ENCODE measurements at regions not wholly inside any gene's neighbourhood (a gene's known extent, or its start where the extent isn't known, plus 50 kb on each side); places are given as distances from the start of the nearest gene placed in this dataset.

- WGBS (ENCODE audit: low lambda C conversion rate), result 1% methylated on average over 3 of the region's 3 CpGs
- Histone ChIP-seq H3K4me1 (ENCODE audit: insufficient read depth, low read length) (no peaks in the 10 kb centered on the region), H4K20me1 (ENCODE audit: insufficient read depth, low read length) (no peaks in the 10 kb centered on the region), H2AFZ (ENCODE audit: low read length) (no peak overlapping the region), H3K27me3 (ENCODE audit: control insufficient read depth in 1 of 2, insufficient read depth in 2 of 2, low read length in 2 of 2) (no peaks in the 10 kb centered on the region), H3K9me3 (ENCODE audit: low read length) (no peaks in the 10 kb centered on the region), H3K4me3 (replicated peaks in 1 of 3; ENCODE audit: insufficient read depth in 1 of 3, low read depth in 2 of 3, low read length in 3 of 3) (no peak overlapping the region), H3K36me3 (replicated peaks in 1 of 2; ENCODE audit: control insufficient read depth in 1 of 2, insufficient read depth in 2 of 2, low read length in 2 of 2) (no peaks in the 10 kb centered on the region), H3K9ac (ENCODE audit: insufficient read depth, low read depth, low read length) (no peak overlapping the region), H3K79me2 (ENCODE audit: insufficient read depth, low read length) (no peaks in the 10 kb centered on the region), H3K27ac (ENCODE audit: extremely low read length, insufficient read depth, low read length) (no peak overlapping the region), H3K4me2 (ENCODE audit: low read depth, low read length) (no peak overlapping the region)
- ChIA-PET POLR2A (no interaction called here), CTCF (ENCODE audit: low intra/inter-chr PET ratio, low total read pairs) (no interaction called here)
- in situ Hi-C loops (cut with HindIII; ENCODE audit: extremely low pct_ligation_motif_present, low pct_unique_long_range_greater_than_20kb) (no loop called here), intact Hi-C loops (cut with micrococcal nuclease; ENCODE audit: unreplicated experiment) (no loop called here)
- BruUV-seq (replicated peaks), result no TSS peak
- FAIRE-seq (no peak), ATAC-seq (no peak), DNase-seq (ENCODE audit: low spot score) (no peak)
- TF ChIP-seq ZNF362 (CRISPR knock-in tag; IDR thresholded peaks at IDR 0.05; ENCODE audit: borderline replicate concordance) (no peak), ZNF792 (CRISPR knock-in tag; IDR thresholded peaks at IDR 0.05) (no peak), ZBTB21 (CRISPR knock-in tag; IDR thresholded peaks at IDR 0.05) (no peak), SAP130 (CRISPR knock-in tag; IDR thresholded peaks at IDR 0.05; ENCODE audit: low read depth) (no peak), ZNF17 (CRISPR knock-in tag; IDR thresholded peaks at IDR 0.05) (no peak), BCL6 (CRISPR knock-in tag; IDR thresholded peaks at IDR 0.05) (no peak), HDAC6 (IDR thresholded peaks at IDR 0.05; ENCODE audit: low read depth, low read length) (no peak), ZBED4 (CRISPR knock-in tag; IDR thresholded peaks at IDR 0.05; ENCODE audit: borderline replicate concordance) (no peak)
These were observed 290.9 kb upstream of the NR5A2 start for GRCh38 chr1:199736646-199737045.
